GM12801 (cell line): ENCODE measurements at regions not wholly inside any gene's neighbourhood (a gene's known extent, or its start where the extent isn't known, plus 50 kb on each side); places are given as distances from the start of the nearest gene placed in this dataset.

Experiments used
- CTCF ChIP-seq: IDR thresholded peaks from one replicate; pipeline ENCODE4 v1.5.1; 2011; ENCODE audit warnings: control low read depth; ENCODE audit not compliant: insufficient read length; ENCODE audit errors: extremely low read depth

- TF ChIP-seq CTCF, result no peak
Observed at GRCh38 chr12:46460682-46461210, 88.2 kb upstream of the SLC38A2 start.

- TF ChIP-seq CTCF, result no peak
Observed at GRCh38 chr12:46459861-46460545, 87.4 kb upstream of the SLC38A2 start.

GRCh38 chr12:46459111-46459510, 86.5 kb upstream of the SLC38A2 start:
- no peak for TF ChIP-seq CTCF

- no peak for TF ChIP-seq CTCF
Observed at GRCh38 chr12:46458500-46459102, 86.0 kb upstream of the SLC38A2 start.

GRCh38 chr12:46457958-46458357, 85.4 kb upstream of the SLC38A2 start:
- no peak for TF ChIP-seq CTCF

GRCh38 chr12:46456356-46457334, 84.1 kb upstream of the SLC38A2 start:
- TF ChIP-seq CTCF, result no peak
